HUDEP-2 (cell line): ENCODE measurements at regions not wholly inside any gene's neighbourhood (a gene's known extent, or its start where the extent isn't known, plus 50 kb on each side); places are given as distances from the start of the nearest gene placed in this dataset.
"Not testable (repeated sequence)": the region's sequence is repeated elsewhere in the genome, so short reads cannot be mapped to it uniquely, and the experiment has no call there.

Experiments used
- DNase-seq, 76 experiments: peaks; one replicate each; lab custom pipeline; 2025; ENCODE audit not compliant: unreplicated experiment in 76 of 76; lab: John Stamatoyannopoulos, UW

DNA sequence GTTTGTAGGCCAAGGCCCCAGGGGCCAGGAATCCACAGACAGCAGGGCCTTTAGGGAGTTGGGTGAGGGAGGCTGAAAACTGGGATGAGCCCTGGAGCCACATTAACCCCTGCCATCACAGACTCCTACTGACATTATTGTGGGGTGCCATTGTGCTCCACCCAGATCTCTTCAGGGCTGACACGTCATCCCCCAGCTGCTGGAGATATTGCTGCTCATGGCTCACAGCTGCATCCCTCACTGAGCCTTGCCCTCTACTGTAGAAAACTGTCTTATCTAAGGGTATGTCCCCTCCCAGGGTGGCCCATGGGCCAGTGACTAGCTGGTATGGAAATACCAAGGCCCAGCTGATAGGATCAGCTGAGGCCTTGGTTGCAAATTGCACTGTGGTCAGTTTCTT, 87.3 kb upstream of the PRR23C start:
- no peak for DNase-seq

- DNase-seq: no peak
Observed at GRCh38 chr3:139132976-139133375, 88.3 kb upstream of the PRR23C start.

GRCh38 chr3:139134678-139135372, 90.1 kb upstream of the PRR23C start:
- peak in 1 of 76 experiments; percentile 1 for DNase-seq

- DNase-seq: no peak
Observed at GRCh38 chr3:139135657-139136056, 91.0 kb upstream of the PRR23C start.

GRCh38 chr3:139136469-139137202, 91.9 kb upstream of the PRR23C start:
- no peak for DNase-seq

DNA sequence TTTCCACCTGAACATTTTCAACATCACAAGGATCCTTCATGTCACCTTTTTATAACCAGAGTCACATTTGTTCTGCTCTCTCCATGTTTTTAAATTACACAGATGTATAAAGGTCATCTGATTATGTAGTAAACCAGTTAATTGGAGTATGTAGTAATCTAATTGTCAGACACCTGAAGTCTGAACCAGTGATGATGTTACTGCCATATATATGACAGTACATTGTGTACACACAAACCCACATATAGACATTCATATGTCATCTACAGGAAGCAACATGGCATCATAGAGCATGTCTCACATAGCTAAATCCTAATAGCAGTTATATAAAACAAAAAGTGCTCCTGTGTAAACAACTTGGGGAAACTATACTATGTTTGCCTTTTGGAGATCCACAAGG, 95.9 kb upstream of the PRR23C start:
- DNase-seq: no peak

DNA sequence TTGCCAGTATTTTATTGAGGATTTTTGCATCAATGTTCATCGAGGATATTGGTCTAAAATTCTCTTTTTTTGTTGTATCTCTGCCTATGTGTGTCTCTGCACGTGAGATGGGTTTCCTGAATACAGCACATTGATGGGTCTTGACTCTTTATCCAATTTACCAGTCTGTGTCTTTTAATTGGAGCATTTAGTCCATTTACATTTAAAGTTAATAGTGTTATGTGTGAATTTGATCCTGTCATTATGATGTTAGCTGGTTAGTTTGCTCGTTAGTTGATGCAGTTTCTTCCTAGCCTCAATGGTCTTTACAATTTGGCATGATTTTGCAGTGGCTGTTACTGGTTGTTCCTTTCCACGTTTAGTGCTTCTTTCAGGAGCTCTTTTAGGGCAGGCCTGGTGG, 101.3 kb upstream of the PRR23C start:
- DNase-seq: not testable (repeated sequence)

DNA sequence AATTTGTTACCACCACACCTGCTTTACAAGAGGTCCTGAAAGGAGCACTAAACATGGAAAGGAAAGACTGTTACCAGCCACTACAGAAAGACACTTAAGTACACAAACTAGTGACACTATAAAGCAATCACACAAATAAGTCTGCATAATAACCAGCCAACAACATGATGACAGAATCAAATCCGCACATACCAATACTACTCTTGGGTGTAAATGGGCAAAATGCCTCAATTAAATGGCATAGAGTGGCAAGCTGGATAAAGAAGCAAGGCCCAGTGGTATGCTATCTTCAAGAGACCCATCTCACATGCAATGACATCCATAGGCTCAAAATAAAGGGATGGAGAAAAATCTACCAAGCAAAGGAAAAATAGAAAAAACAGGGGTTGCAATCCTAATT, 106.8 kb upstream of the PRR23C start:
- DNase-seq: no peak

DNA sequence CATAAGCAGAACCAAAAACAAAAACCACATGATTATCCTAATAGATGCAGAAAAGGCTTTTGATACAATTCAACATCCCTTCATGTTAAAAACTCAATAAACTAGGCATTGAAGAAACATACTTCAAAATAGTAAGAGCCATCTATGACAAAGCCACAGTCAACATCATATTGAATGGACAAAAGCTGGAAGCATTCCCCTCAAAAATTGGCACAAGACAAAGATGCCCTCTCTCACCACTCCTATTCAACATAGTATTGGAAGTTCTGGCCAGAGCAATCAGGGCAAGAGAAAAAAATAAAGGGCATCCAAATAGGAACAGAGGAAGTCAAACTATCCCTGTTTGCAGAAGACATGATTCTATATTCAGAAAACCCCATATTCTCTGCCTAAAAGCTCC, 108.7 kb upstream of the PRR23C start:
- DNase-seq: not testable (repeated sequence)

DNA sequence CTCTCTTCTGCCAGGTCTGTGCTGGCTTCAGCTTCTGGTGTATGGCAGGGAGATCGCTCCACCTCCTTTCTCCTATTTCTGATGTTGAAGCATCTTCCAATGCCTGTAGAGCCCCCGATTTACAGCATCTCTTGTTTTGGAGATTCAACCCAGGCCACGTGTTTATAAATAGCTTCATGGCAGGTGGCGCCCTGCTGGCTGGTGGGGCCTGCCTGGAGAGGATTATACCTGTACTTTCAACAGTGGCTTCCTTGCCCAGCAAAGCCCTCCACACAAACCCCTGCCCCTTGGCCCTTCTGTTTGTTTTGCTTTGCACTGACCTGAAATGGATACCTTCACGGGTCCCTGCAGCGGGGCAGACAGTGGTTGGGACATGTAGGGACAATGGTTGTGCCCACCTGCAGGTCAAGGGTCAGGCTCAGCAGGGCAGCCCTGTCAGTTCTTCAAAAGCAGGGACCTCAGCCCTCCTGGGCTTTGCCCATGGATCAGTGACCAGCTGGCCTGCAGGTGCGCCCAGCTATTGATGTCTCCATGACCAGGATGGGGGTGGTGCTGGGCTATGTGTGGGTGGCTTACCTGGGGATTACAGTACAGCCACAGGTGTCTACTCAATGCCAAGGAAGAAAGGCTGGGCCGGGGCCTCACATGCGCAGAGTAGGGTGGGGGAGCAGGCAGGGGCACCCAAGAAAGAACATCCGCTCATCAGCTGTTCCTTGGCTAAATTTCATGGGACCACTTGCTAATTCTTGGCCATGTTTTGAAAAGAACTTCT, 112.7 kb upstream of the PRR23C start:
- no peak for DNase-seq

DNA sequence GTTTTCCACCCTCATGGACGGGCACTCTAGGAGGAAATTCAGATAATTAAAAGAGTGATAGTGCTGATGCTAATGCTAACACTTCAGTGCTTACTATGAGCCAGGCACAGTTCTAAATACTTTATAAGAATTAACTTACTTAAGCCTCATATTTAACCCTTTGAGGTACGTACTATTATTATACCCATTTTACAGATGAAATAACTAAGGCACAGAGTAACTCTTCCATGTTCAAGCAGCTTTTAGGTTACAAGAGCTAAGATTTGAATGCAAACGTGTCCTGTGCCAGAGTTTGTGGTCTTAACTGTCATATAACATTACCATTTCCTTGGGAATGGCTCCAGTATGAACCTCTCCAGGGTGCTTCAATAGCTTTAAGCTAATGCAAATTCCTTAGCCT, 114.7 kb upstream of the PRR23C start:
- DNase-seq: no peak

- DNase-seq: no peak
Observed at GRCh38 chr3:139173372-139174108, 128.8 kb upstream of the PRR23C start.

DNA sequence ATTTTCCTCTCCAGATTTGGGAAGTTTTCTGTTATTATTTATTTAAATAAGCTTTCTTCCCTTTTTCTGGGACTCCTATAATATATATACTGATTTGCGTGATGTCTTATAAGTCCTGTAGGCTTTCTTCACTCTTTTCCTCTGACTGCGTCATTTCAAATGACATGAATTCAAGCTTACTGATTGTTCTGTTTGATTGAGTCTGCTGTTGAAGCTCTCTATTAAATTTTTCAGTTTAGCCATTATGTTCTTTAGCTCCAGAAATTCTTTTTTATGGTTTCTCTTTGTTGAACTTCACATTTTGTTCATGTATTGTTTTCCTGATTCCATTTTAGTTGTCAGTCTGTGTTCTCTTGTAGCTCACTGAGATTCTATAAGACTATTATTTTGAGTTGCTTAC, 135.8 kb upstream of the PRR23C start:
- DNase-seq: no peak

- no peak for DNase-seq
Observed at GRCh38 chr3:139182143-139182542, 137.5 kb upstream of the PRR23C start.

DNA sequence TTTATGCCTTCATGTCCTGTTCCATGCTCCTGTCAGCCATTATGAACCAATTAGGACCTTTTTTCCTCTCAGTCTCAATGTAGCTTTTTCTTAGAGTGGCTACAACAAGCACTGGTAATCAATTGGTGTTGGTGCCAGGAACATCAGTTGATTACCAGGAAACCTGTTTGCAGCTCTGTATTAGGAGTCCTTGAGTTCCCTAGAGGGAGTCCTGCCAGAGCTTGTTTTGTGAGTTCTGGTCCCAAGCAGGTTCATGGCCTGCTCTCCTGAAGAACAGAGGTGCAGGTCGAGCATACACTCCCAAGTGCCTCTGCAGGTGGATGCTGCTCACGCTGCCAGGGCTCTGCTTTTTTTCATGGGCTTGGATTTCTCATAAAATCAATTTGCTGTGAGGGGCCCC, 137.9 kb upstream of the PRR23C start:
- DNase-seq: no peak

DNA sequence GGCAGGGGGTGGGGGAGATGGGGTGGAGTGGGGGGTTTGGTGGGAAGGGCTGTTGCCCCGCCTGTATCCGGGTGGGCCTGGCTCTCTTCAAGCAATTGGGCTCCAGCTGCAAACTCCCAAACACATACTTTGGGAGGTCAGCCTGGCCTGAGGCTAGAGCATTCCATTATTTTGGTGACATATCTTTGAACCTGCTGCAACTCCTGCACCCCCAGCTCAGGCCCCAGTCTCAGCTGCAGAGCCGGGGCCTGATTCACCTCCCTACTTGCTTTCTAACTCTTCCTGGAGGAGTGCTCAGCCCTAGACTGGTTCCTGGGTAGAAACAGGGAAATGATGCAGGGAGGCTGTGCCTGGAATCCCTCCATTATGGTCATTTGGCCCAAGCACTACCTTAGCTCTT, 140.8 kb upstream of the PRR23C start:
- DNase-seq: no peak

GRCh38 chr3:139187154-139187553, 142.5 kb upstream of the PRR23C start:
- DNase-seq: no peak

DNA sequence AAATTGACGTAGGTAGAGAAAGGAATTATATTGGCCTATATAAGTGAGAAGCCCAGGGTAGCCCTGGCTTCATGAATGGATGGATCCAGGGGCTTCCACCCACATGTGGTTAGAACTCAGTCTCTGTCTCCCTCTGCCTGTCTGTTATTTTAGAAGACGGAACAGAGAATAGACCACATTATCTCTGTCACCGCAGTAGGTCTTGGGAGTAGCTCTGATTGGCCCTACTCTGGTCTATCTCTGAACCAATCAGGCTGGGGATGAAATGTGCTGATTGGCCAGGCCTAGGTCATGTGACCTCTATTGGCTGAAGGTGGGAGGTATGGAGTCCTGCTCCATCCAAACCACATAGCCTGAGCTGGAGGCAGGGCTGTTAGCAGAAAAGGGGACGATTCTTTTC, 143.0 kb upstream of the PRR23C start:
- DNase-seq: peak in 1 of 76 experiments; percentile 2

DNA sequence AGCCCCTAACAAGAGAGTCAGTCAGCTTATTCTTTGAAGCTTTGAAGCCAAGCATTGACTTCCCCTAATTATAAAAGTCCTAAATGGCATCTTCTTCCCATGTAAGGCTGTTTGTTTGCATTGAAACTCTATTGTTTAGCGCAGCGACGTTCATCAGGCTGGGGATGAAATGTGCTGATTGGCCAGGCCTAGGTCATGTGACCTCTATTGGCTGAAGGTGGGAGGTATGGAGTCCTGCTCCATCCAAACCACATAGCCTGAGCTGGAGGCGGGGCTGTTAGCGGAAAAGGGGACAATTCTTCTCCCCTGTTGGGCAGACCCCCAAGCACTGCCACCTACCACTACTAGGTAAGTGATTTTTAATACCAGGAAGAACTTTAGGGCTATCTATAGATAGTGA, 145.3 kb upstream of the PRR23C start:
- no peak for DNase-seq

DNA sequence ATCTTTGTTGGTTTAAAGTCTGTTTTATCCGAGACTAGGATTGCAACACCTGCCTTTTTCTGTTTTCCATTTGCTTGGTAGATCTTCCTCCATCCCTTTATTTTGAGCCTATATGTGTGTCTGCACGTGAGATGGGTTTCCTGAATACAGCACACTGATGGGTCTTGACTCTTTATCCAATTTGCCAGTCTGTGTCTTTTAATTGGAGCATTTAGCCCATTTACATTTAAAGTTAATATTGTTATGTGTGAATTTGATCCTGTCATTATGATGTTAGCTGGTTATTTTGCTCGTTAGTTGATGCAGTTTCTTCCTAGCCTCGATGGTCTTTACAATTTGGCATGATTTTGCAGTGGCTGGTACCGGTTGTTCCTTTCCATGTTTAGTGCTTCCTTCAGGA, 149.4 kb upstream of the MRPS22 start:
- not testable (repeated sequence) for DNase-seq

DNA sequence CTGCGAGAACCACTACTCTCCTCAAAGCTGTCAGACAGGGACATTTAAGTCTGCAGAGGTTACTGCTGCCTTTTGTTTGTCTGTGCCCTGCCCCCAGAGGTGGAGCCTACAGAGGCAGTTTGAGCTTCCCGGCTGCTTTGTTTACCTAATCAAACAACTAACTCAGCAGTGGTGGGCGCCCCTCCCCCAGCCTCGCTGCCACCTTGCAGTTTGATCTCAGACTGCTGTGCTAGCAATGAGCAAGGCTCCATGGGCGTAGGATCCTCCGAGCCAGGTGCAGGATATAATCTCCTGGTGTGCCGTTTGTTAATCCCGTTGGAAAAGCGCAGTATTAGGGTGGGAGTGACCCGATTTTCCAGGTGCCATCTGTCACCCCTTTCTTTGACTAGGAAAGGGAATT, 147.7 kb upstream of the MRPS22 start:
- not testable (repeated sequence) for DNase-seq
